ENCODE measurements at regions not wholly inside any gene's neighbourhood (a gene's known extent, or its start where the extent isn't known, plus 50 kb on each side); places are given as distances from the start of the nearest gene placed in this dataset.
A peak's percentile ranks its signal among the peaks of the same experiment; 100 is the strongest.

DNA sequence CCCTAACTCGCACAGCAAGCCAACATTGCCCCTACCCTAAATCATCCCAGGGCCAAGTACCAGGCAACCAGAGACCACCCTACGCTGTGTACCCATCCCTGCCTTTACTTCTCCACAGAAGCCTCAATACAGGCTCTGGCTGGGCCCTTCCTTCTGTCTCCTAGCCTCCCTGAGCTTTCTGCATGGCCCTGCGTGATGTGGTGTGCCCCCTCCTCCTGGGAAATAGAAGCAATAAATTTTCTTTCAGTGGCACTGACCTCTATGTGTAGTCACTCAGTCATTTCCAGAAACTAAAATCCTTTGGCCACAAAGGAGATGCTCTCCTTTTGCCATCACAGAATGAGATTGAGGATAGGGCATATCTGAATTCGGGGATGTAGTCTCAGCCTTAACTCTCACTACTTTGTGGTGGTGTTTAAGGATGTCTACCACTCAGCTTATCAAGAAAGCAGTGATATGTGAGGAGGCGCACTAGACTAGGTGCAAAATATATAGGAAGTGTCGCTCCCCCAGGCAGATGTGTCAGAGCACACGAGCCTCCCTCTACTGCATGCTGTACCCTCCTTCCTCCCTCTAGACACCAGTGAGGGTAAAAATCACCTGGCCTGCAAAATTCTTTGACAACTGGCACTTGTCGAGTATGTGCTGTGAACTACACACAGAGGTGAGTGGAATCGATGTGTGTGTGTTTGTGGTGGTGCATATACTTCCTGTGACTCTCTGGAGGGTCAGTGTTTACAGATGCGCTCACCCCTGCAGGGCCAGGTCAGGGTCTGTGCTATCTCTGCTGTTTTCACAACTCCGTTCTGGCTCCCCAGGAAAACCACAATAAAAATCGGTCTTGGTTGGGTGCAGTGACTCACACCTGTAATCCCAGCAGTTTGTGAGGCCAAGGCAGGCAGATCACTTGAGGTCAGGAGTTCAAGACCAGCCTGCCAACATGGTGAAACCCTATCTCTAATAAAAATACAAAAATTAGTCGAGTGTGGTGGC lies 825.9 kb upstream of the IGFBP3 start:
- TF ChIP-seq EZH2phosphoT487 (IDR thresholded peaks at IDR 0.05; ENCODE audit: borderline replicate concordance, low read depth, low read length), result no peak
- TF ChIP-seq, protein P1, sequence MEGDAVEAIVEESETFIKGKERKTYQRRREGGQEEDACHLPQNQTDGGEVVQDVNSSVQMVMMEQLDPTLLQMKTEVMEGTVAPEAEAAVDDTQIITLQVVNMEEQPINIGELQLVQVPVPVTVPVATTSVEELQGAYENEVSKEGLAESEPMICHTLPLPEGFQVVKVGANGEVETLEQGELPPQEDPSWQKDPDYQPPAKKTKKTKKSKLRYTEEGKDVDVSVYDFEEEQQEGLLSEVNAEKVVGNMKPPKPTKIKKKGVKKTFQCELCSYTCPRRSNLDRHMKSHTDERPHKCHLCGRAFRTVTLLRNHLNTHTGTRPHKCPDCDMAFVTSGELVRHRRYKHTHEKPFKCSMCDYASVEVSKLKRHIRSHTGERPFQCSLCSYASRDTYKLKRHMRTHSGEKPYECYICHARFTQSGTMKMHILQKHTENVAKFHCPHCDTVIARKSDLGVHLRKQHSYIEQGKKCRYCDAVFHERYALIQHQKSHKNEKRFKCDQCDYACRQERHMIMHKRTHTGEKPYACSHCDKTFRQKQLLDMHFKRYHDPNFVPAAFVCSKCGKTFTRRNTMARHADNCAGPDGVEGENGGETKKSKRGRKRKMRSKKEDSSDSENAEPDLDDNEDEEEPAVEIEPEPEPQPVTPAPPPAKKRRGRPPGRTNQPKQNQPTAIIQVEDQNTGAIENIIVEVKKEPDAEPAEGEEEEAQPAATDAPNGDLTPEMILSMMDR (conservative IDR thresholded peaks at IDR 0.05; ENCODE audit: low read length), result no peak
- H3K9me3 ChIP-seq (ENCODE audit: low read length), result no peaks in the 10 kb centered on the region
- ChIA-PET POLR2A (interaction anchor here (0.7 kb wide), 1 partner anchor 80 kb away, joined by 3 read pairs; no protein-coding TSS in a partner anchor), CTCF (ENCODE audit: unreplicated experiment) (no interaction called here)
- H3K9me2 ChIP-seq (ENCODE audit: insufficient read depth, low read length), result no peaks in the 10 kb centered on the region
- no peaks in the 10 kb centered on the region for H3K79me2 ChIP-seq (ENCODE audit: insufficient read depth, low read depth, low read length)
- H2AFZ ChIP-seq (ENCODE audit: low read length), result no peak overlapping the region
- H3K36me3 ChIP-seq (ENCODE audit: insufficient read depth, low read length), result no peaks in the 10 kb centered on the region
- H3K4me2 ChIP-seq (ENCODE audit: low read length), result no peak overlapping the region
- BruUV-seq (replicated peaks), result no TSS peak
- intact Hi-C loops (cut with micrococcal nuclease; ENCODE audit: unreplicated experiment), result no loop called here
- no peaks in the 10 kb centered on the region for H3K4me1 ChIP-seq (ENCODE audit: insufficient read depth, low read length, poor library complexity, severe bottlenecking)
- H4K20me1 ChIP-seq (ENCODE audit: insufficient read depth, low read length), result no peaks in the 10 kb centered on the region
- H3K27ac ChIP-seq (ENCODE audit: low read depth, low read length, poor library complexity, severe bottlenecking), result no peak overlapping the region
- no peak overlapping the region for H3K4me3 ChIP-seq (ENCODE audit: low read depth, low read length, poor library complexity, severe bottlenecking)
- peak; percentile 2 for DNase-seq (ENCODE audit: low spot score)

GRCh38 chr7:46745707-46746090 lies 824.6 kb upstream of the IGFBP3 start:
- no peak overlapping the region for H2AFZ ChIP-seq (ENCODE audit: low read length)
- DNase-seq (ENCODE audit: low spot score), result no peak
- no peaks in the 10 kb centered on the region for H3K9me3 ChIP-seq (ENCODE audit: low read length)
- H3K4me2 ChIP-seq (ENCODE audit: low read length), result no peak overlapping the region
- TF ChIP-seq, protein P1 (conservative IDR thresholded peaks at IDR 0.05; ENCODE audit: low read length), result no peak
- TF ChIP-seq EZH2phosphoT487 (IDR thresholded peaks at IDR 0.05; ENCODE audit: borderline replicate concordance, low read depth, low read length), result no peak
- H3K9me2 ChIP-seq (ENCODE audit: insufficient read depth, low read length), result no peaks in the 10 kb centered on the region
- no peaks in the 10 kb centered on the region for H3K36me3 ChIP-seq (ENCODE audit: insufficient read depth, low read length)
- H3K79me2 ChIP-seq (ENCODE audit: insufficient read depth, low read depth, low read length), result no peaks in the 10 kb centered on the region
- intact Hi-C loops (cut with micrococcal nuclease; ENCODE audit: unreplicated experiment), result no loop called here
- no peaks in the 10 kb centered on the region for H4K20me1 ChIP-seq (ENCODE audit: insufficient read depth, low read length)
- H3K27ac ChIP-seq (ENCODE audit: low read depth, low read length, poor library complexity, severe bottlenecking), result no peak overlapping the region
- BruUV-seq (replicated peaks), result no TSS peak
- POLR2A ChIA-PET, result interaction anchor here (0.6 kb wide), 1 partner anchor 258 kb away, joined by 3 read pairs; no protein-coding TSS in a partner anchor
- H3K4me3 ChIP-seq (ENCODE audit: low read depth, low read length, poor library complexity, severe bottlenecking), result no peak overlapping the region
- no peaks in the 10 kb centered on the region for H3K4me1 ChIP-seq (ENCODE audit: insufficient read depth, low read length, poor library complexity, severe bottlenecking)
- CTCF ChIA-PET (ENCODE audit: unreplicated experiment), result no interaction called here
